Pancreas (tissue), 10 donors: ENCODE measurements at regions not wholly inside any gene's neighbourhood (a gene's known extent, or its start where the extent isn't known, plus 50 kb on each side); places are given as distances from the start of the nearest gene placed in this dataset.
A peak's percentile ranks its signal among the peaks of the same experiment; 100 is the strongest.

Experiments used
- ATAC-seq, 4 donors: fragments of 200-7000 bp; cut with Tn5 transposase; one replicate each; pipeline versions ENCODE4 v1.8.0 to v1.9.1; 2020; ENCODE audit warnings: mild to moderate bottlenecking in 4 of 4, moderate library complexity in 4 of 4
- DNase-seq, 6 donors: peaks; one replicate each; pipeline ENCODE4 v3.0.0-alpha.2; 2020
- FAIRE-seq: peaks from 2 replicates; lab custom pipeline; 2012; peaks lifted over from hg19 to GRCh38; lab: Jason Lieb, UNC
- H3K27ac ChIP-seq, 4 donors: fragments of 200-600 bp; sonication (generic); 1 replicate in 3 of 4; 2 replicates in 1 of 4; pipeline versions ENCODE4 v1.5.0 to v1.8.0; 2020
- H3K27me3 ChIP-seq, 4 donors: fragments of 200-600 bp; one replicate each; pipeline ENCODE4 v1.8.0; 2021
- H3K36me3 ChIP-seq, 3 donors: fragments of 200-600 bp; sonication (generic) in 1 of 3; one replicate each; pipeline versions ENCODE4 v1.5.0 to v1.8.0; 2020 to 2021
- H3K4me1 ChIP-seq, 3 donors: fragments of 200-600 bp; one replicate each; pipeline ENCODE4 v1.8.0; 2021
- H3K4me3 ChIP-seq, 4 donors: fragments of 200-600 bp; sonication (generic) in 2 of 4; one replicate each; pipeline versions ENCODE4 v1.5.0 to v1.8.0; 2020 to 2021
- H3K9me3 ChIP-seq, 4 donors: fragments of 200-600 bp; one replicate each; pipeline ENCODE4 v1.8.0; 2021
- CTCF ChIP-seq, 4 donors: fragments of 200-600 bp; sonication (generic) in 3 of 4; IDR thresholded peaks; one replicate each; pipeline versions ENCODE4 v1.5.0 to v1.8.0; 2021; ENCODE audit warnings: antibody characterized with exemption in 4 of 4
- WGBS, 2 donors: extraction: QIAGEN DNeasy Blood & Tissue Kit; methylation state at CpG; one replicate each; pipeline ENCODE4 v1.1.7; 2013; 5-methylcytosine and 5-hydroxymethylcytosine counted together
- intact Hi-C, 3 donors: fragments of 100-400 bp; cut with DNase I; formaldehyde crosslinking; loops; one replicate each; pipeline versions ENCODE4 v1.11.1 to v1.14.2; 2022
- donor health status: healthy with polysubstance abuse.
- donor health status: DM: no; HTN: no; CAD: no; lungs with moderate emphysema.
- donor health status: DM: no; HTN: no; CAD: no.
- donor health status: control.
- donor health status: control.
- donor health status: Bipolar disorder and iron deficiency.
- donor health status: DM: yes; HTN: yes; CAD: no.
- donor health status: DM: no; HTN: no; CAD: no.
- donor health status: DM: no; HTN: no; CAD: no.
- donor health status: DM: yes; HTN: yes; CAD: no.

GRCh38 chr9:13568841-13569601 lies 289.5 kb upstream of the MPDZ start:
- Histone ChIP-seq H3K36me3 (no peaks in the 10 kb centered on the region), H3K4me1 (no peaks in the 10 kb centered on the region), H3K4me3 (peak overlapping the region in 2 of 4 donors; percentile 23 to 29), H3K27me3 (no peaks in the 10 kb centered on the region), H3K9me3 (no peaks in the 10 kb centered on the region), H3K27ac (peak overlapping the region in 1 of 4 donors; percentile 43)
- FAIRE-seq = no peak
- peak in 3 of 4 donors; percentile 44 to 61 (median 54) for ATAC-seq
- no peak for TF ChIP-seq CTCF (IDR thresholded peaks at IDR 0.05)
- WGBS, 2 donors = 18 to 32% methylated on average over 18 of the region's 18 CpGs
- intact Hi-C loops = no loop called here
- peak in 1 of 6 donors; percentile 27 for DNase-seq

DNA sequence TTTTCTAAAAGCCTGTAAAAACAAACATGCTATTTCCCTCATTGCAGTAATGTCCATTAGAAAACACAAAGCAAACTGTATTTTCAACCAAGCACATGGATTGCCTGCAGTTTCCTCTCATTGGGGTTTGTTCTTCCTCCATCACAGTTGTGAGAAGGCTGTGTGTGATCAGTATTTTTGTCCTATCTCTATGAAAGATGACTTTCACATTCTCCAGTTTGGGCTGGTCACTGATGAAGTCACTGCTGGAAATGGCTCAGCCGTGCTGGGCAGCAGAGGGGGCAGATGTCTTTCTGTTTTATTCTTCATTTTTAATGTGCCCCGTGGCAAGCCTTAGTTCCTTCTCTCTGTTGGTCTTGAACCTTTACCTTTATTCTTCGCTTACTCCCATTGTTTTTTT lies 288.9 kb upstream of the MPDZ start:
- ATAC-seq = peak in 3 of 4 donors; percentile 52 to 68 (median 66)
- 10 to 45% methylated on average over 3 of the region's 3 CpGs for WGBS, 2 donors
- no peak for FAIRE-seq
- Histone ChIP-seq H3K4me1 (no peaks in the 10 kb centered on the region), H3K27me3 (no peaks in the 10 kb centered on the region), H3K9me3 (no peaks in the 10 kb centered on the region), H3K27ac (peak overlapping the region in 1 of 4 donors; percentile 43), H3K36me3 (no peaks in the 10 kb centered on the region), H3K4me3 (peak overlapping the region in 2 of 4 donors; percentile 23 to 29)
- DNase-seq = no peak
- intact Hi-C loops = no loop called here
- no peak for TF ChIP-seq CTCF (IDR thresholded peaks at IDR 0.05)

GRCh38 chr9:13567833-13568232 lies 288.3 kb upstream of the MPDZ start:
- no peak overlapping the region for H3K4me3 ChIP-seq
- no peaks in the 10 kb centered on the region for H3K36me3 ChIP-seq
- H3K9me3 ChIP-seq = no peaks in the 10 kb centered on the region
- intact Hi-C loops = no loop called here
- DNase-seq (no peak), ATAC-seq (no peak), FAIRE-seq (no peak)
- H3K4me1 ChIP-seq = no peaks in the 10 kb centered on the region
- H3K27me3 ChIP-seq = no peaks in the 10 kb centered on the region
- 77 to 81% methylated on average over 4 of the region's 4 CpGs for WGBS, 2 donors
- TF ChIP-seq CTCF (IDR thresholded peaks at IDR 0.05) = no peak
- H3K27ac ChIP-seq = no peak overlapping the region

DNA sequence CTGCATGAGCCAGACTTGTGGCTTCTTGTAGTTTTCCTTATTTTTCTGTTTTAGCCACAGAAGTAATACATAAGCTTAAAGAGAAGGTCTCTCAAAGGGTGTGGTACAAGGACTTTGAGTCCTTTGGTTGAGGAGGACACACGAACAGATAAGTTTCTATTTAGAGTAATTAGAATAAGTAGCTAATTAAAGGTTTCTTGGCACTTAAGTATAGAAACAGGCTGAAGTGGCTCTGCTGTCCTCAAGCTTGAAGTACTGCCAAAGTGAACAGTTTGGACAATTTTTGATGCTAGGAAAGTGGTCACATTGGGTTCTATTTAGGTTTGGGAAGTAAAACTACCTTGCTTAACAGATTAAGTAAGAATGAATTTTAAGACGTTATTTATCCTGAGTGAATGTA lies 278.3 kb upstream of the MPDZ start:
- intact Hi-C loops = no loop called here
- Histone ChIP-seq H3K4me1 (no peaks in the 10 kb centered on the region), H3K9me3 (peaks cover 0 to 3% (median 0%) of the 10 kb centered on the region in 4 donors), H3K4me3 (no peak overlapping the region), H3K27me3 (peaks cover 0 to 3% (median 0%) of the 10 kb centered on the region in 4 donors), H3K36me3 (no peaks in the 10 kb centered on the region), H3K27ac (no peak overlapping the region)
- ATAC-seq (no peak), FAIRE-seq (no peak), DNase-seq (no peak)
- TF ChIP-seq CTCF (IDR thresholded peaks at IDR 0.05) = no peak
- 32 to 44% methylated on average over 2 of the region's 2 CpGs for WGBS, 2 donors

DNA sequence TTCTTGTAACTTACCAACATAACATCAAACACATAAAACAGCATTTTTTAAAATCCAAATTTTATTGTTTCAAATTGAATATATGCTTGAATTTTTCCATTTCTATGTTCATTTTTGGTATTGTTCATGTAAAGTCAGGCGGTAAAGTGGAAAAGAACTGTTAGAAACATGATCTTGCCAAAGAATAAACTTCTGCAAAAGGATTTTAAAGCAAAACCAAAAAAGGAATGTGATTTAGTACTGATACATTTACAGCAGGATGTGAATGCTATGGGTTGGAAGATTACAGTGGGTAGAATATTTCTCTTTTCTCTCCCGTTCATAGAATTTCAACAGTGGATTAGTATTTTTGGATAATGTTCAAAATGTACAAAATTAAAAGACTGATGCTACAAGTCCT lies 277.2 kb upstream of the MPDZ start:
- ATAC-seq (no peak), DNase-seq (no peak)
- intact Hi-C loops = no loop called here

More for the DNA sequence above, 277.2 kb upstream of the MPDZ start:
- H3K27me3 ChIP-seq = peaks cover 0 to 3% (median 0%) of the 10 kb centered on the region in 4 donors
- H3K27ac ChIP-seq = no peak overlapping the region
- no peaks in the 10 kb centered on the region for H3K4me1 ChIP-seq
- no peak for TF ChIP-seq CTCF (IDR thresholded peaks at IDR 0.05)
- H3K4me3 ChIP-seq = no peak overlapping the region
- no peaks in the 10 kb centered on the region for H3K36me3 ChIP-seq
- H3K9me3 ChIP-seq = peaks cover 0 to 3% (median 0%) of the 10 kb centered on the region in 4 donors
- 80 to 86% methylated on average over 2 of the region's 2 CpGs for WGBS, 2 donors
- no peak for FAIRE-seq
